GM12874 (cell line): ENCODE measurements at regions not wholly inside any gene's neighbourhood (a gene's known extent, or its start where the extent isn't known, plus 50 kb on each side); places are given as distances from the start of the nearest gene placed in this dataset.

ENCODE experiments used
- CTCF ChIP-seq: IDR thresholded peaks from 2 replicates; pipeline ENCODE4 v1.5.1; 2011; ENCODE audit warnings: low read depth, mild to moderate bottlenecking, control low read depth, low read length, moderate library complexity; ENCODE audit not compliant: insufficient read depth

- TF ChIP-seq CTCF = no peak
Observed at GRCh38 chr21:16154951-16155635, 425.3 kb downstream of the USP25 start.

GRCh38 chr21:16156841-16157489 lies 427.2 kb downstream of the USP25 start:
- TF ChIP-seq CTCF = no peak

GRCh38 chr21:16159213-16159970 lies 429.6 kb downstream of the USP25 start:
- TF ChIP-seq CTCF = no peak

GRCh38 chr21:16159971-16160350 lies 430.2 kb downstream of the USP25 start:
- no peak for TF ChIP-seq CTCF

- no peak for TF ChIP-seq CTCF
Observed at GRCh38 chr21:16162953-16163352, 433.2 kb downstream of the USP25 start.

- TF ChIP-seq CTCF = no peak
Observed at GRCh38 chr21:16169102-16169511, 439.3 kb downstream of the USP25 start.

- TF ChIP-seq CTCF = no peak
Observed at GRCh38 chr21:16169779-16170178, 440.0 kb downstream of the USP25 start.
